RWPE2 (cell line): ENCODE measurements at regions not wholly inside any gene's neighbourhood (a gene's known extent, or its start where the extent isn't known, plus 50 kb on each side); places are given as distances from the start of the nearest gene placed in this dataset.

Experiments
- ATAC-seq: fragments of 200-7000 bp; cut with Tn5 transposase; 3 replicates; pipeline ENCODE4 v1.9.1; 2021; ENCODE audit warnings: low read depth
- DNase-seq: peaks from one replicate; pipeline ENCODE4 v3.0.0-alpha.2; 2020; ENCODE audit warnings: low spot score
- H3K27ac ChIP-seq: fragments of 450-650 bp; 2 replicates; pipeline ENCODE4 v1.5.1; 2017; ENCODE audit warnings: mild to moderate bottlenecking; ENCODE audit not compliant: poor library complexity, severe bottlenecking
- H3K27me3 ChIP-seq: fragments of 250-450 bp; sonication (Bioruptor Pico); 2 replicates; pipeline ENCODE4 v1.5.1; 2021; ENCODE audit warnings: mild to moderate bottlenecking, moderate library complexity; ENCODE audit not compliant: insufficient read depth, poor library complexity, severe bottlenecking
- H3K36me3 ChIP-seq: fragments of 250-450 bp; sonication (Bioruptor Pico); 2 replicates; pipeline ENCODE4 v1.5.1; 2020; ENCODE audit warnings: low read depth, mild to moderate bottlenecking, moderate library complexity
- H3K4me1 ChIP-seq: fragments of 250-450 bp; sonication (Bioruptor Pico); 2 replicates; pipeline ENCODE4 v1.5.1; 2021; ENCODE audit warnings: mild to moderate bottlenecking, moderate library complexity; ENCODE audit not compliant: insufficient read depth, poor library complexity, severe bottlenecking
- H3K4me3 ChIP-seq: fragments of 250-450 bp; sonication (Bioruptor Pico); 2 replicates; pipeline ENCODE4 v1.5.1; 2021; ENCODE audit warnings: mild to moderate bottlenecking, moderate library complexity; ENCODE audit not compliant: severe bottlenecking
- H3K9me3 ChIP-seq: fragments of 250-450 bp; sonication (Bioruptor Pico); 2 replicates; pipeline ENCODE4 v1.5.1; 2021; ENCODE audit warnings: mild to moderate bottlenecking, moderate library complexity; ENCODE audit not compliant: severe bottlenecking
- CTCF ChIP-seq: fragments of 450-650 bp; IDR thresholded peaks from one replicate; pipeline ENCODE4 v1.5.1; 2017; ENCODE audit warnings: mild to moderate bottlenecking, moderate library complexity; ENCODE audit not compliant: poor library complexity, severe bottlenecking

GRCh38 chr5:155299386-155300005 is 285.9 kb downstream of the KIF4B start:
- no peak for TF ChIP-seq CTCF
- H3K4me3 ChIP-seq = no peak overlapping the region

GRCh38 chr5:155303120-155303519 is 289.6 kb downstream of the KIF4B start:
- TF ChIP-seq CTCF = no peak
- Histone ChIP-seq H3K4me1 (no peaks in the 10 kb centered on the region), H3K27ac (no peak overlapping the region), H3K9me3 (no peaks in the 10 kb centered on the region), H3K4me3 (no peak overlapping the region), H3K36me3 (no peaks in the 10 kb centered on the region), H3K27me3 (no peaks in the 10 kb centered on the region)
- DNase-seq = no peak
- ATAC-seq = no peak

More at GRCh38 chr5:155299386-155300005, 285.9 kb downstream of the KIF4B start:
- no peak overlapping the region for H3K27ac ChIP-seq
- DNase-seq (no peak), ATAC-seq (no peak)
- H3K36me3 ChIP-seq = no peaks in the 10 kb centered on the region
- no peaks in the 10 kb centered on the region for H3K9me3 ChIP-seq
- H3K27me3 ChIP-seq = no peaks in the 10 kb centered on the region
- no peaks in the 10 kb centered on the region for H3K4me1 ChIP-seq

- Histone ChIP-seq H3K27ac (no peak overlapping the region), H3K4me1 (no peaks in the 10 kb centered on the region), H3K27me3 (no peaks in the 10 kb centered on the region), H3K9me3 (no peaks in the 10 kb centered on the region), H3K4me3 (no peak overlapping the region), H3K36me3 (no peaks in the 10 kb centered on the region)
- no peak for TF ChIP-seq CTCF
- no peak for ATAC-seq
- DNase-seq = no peak
Measured at GRCh38 chr5:155307229-155307628, 293.7 kb downstream of the KIF4B start.

GRCh38 chr5:155308289-155308688 is 294.7 kb downstream of the KIF4B start:
- no peaks in the 10 kb centered on the region for H3K36me3 ChIP-seq
- no peaks in the 10 kb centered on the region for H3K27me3 ChIP-seq
- no peak overlapping the region for H3K27ac ChIP-seq
- H3K4me3 ChIP-seq = no peak overlapping the region
- no peak for TF ChIP-seq CTCF
- no peaks in the 10 kb centered on the region for H3K4me1 ChIP-seq
- no peaks in the 10 kb centered on the region for H3K9me3 ChIP-seq
- no peak for DNase-seq
- no peak for ATAC-seq

- no peak for DNase-seq
- no peak overlapping the region for H3K4me3 ChIP-seq
- H3K4me1 ChIP-seq = no peaks in the 10 kb centered on the region
- ATAC-seq = no peak
- H3K9me3 ChIP-seq = no peaks in the 10 kb centered on the region
- no peak for TF ChIP-seq CTCF
- H3K36me3 ChIP-seq = no peaks in the 10 kb centered on the region
- H3K27ac ChIP-seq = no peak overlapping the region
- H3K27me3 ChIP-seq = no peaks in the 10 kb centered on the region
Measured at GRCh38 chr5:155309021-155309746, 295.6 kb downstream of the KIF4B start.
